Osteoblast (primary cell): ENCODE measurements at regions not wholly inside any gene's neighbourhood (a gene's known extent, or its start where the extent isn't known, plus 50 kb on each side); places are given as distances from the start of the nearest gene placed in this dataset.

Experiments used
- DNase-seq: peaks from one replicate; pipeline ENCODE4 v3.0.0; 2011; ENCODE audit warnings: low spot score, mixed read lengths; ENCODE audit not compliant: insufficient read length; ENCODE audit errors: missing footprints
- H2AFZ ChIP-seq: 2 replicates; pipeline ENCODE4 v1.6.0; 2011; ENCODE audit warnings: mild to moderate bottlenecking, low read length
- H3K27ac ChIP-seq: 2 replicates; pipeline ENCODE4 v1.5.1; 2011; ENCODE audit warnings: mild to moderate bottlenecking, low read depth, low read length, moderate library complexity
- H3K27me3 ChIP-seq: 2 replicates; pipeline ENCODE4 v1.6.0; 2012; ENCODE audit warnings: mild to moderate bottlenecking, control low read depth, inconsistent platforms, low read length, moderate library complexity; ENCODE audit not compliant: insufficient read depth
- H3K36me3 ChIP-seq: 2 replicates; pipeline ENCODE4 v1.5.1; 2011; ENCODE audit warnings: mild to moderate bottlenecking, low read length, control low read depth, moderate library complexity; ENCODE audit not compliant: insufficient read depth
- H3K4me1 ChIP-seq: 2 replicates; pipeline ENCODE4 v1.5.1; 2011; ENCODE audit warnings: mild to moderate bottlenecking, low read length, control low read depth, moderate library complexity; ENCODE audit not compliant: insufficient read depth
- H3K4me2 ChIP-seq: 2 replicates; pipeline ENCODE4 v1.6.0; 2011; ENCODE audit warnings: mild to moderate bottlenecking, low read length; ENCODE audit not compliant: insufficient read depth
- H3K4me3 ChIP-seq: fragments of 200-600 bp; sonication (generic); 3 replicates; pipeline ENCODE4 v1.5.1; 2012; ENCODE audit warnings: mild to moderate bottlenecking, low read length, inconsistent platforms; ENCODE audit not compliant: insufficient read depth
- H3K79me2 ChIP-seq: 2 replicates; pipeline ENCODE4 v1.6.0; 2012; ENCODE audit warnings: mild to moderate bottlenecking, low read length, control low read depth, inconsistent platforms; ENCODE audit not compliant: insufficient read depth
- H3K9me3 ChIP-seq: 2 replicates; pipeline ENCODE4 v1.5.1; 2011; ENCODE audit warnings: low read depth, low read length, control low read depth
- H4K20me1 ChIP-seq: 2 replicates; pipeline ENCODE4 v1.6.0; 2012; ENCODE audit warnings: mild to moderate bottlenecking, low read length, control low read depth; ENCODE audit not compliant: insufficient read depth
- TF ChIP-seq, protein P1 (sequence below): IDR thresholded peaks from 2 replicates; pipeline ENCODE4 v1.5.1; 2011; ENCODE audit warnings: mild to moderate bottlenecking, low read depth, low read length, moderate library complexity; ENCODE audit errors: extremely low read depth

DNA sequence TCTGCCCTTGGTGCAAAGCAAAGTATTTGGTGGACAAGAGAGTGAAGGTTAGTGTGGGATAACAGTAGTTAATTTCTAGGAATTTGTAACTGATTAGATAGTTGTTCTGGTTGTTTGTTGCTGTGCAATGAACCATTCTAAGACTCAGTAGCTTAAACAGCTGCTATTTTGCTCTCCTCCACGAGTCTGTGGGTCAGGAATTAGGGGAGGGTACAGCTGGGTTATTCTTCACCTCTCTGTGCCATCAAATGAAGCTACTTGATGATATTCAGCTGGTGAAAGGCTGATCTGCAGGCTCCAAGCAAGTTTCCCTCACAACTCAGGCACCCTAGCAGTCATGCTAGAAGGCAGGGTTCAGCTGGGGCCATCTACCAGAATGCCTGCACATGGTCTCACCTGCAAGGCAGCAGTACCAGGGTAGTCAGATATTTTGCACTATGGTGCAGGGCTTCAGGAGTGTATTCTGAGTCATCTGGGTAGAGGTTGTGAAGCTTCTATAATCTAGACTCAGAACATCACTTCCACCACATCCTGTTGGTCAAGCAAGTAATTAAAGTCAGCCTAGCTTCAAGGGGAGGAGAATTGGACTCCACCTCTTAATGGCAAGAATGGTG lies 159.5 kb upstream of the SLC28A3 start:
- Histone ChIP-seq H3K27ac (no peak overlapping the region), H3K4me3 (no peak overlapping the region), H3K79me2 (no peaks in the 10 kb centered on the region), H3K36me3 (no peaks in the 10 kb centered on the region), H2AFZ (no peak overlapping the region), H3K27me3 (no peaks in the 10 kb centered on the region), H3K9me3 (no peaks in the 10 kb centered on the region), H3K4me1 (no peaks in the 10 kb centered on the region), H4K20me1 (no peaks in the 10 kb centered on the region), H3K4me2 (no peak overlapping the region)
- TF ChIP-seq, protein P1, sequence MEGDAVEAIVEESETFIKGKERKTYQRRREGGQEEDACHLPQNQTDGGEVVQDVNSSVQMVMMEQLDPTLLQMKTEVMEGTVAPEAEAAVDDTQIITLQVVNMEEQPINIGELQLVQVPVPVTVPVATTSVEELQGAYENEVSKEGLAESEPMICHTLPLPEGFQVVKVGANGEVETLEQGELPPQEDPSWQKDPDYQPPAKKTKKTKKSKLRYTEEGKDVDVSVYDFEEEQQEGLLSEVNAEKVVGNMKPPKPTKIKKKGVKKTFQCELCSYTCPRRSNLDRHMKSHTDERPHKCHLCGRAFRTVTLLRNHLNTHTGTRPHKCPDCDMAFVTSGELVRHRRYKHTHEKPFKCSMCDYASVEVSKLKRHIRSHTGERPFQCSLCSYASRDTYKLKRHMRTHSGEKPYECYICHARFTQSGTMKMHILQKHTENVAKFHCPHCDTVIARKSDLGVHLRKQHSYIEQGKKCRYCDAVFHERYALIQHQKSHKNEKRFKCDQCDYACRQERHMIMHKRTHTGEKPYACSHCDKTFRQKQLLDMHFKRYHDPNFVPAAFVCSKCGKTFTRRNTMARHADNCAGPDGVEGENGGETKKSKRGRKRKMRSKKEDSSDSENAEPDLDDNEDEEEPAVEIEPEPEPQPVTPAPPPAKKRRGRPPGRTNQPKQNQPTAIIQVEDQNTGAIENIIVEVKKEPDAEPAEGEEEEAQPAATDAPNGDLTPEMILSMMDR: no peak
- DNase-seq: no peak

DNA sequence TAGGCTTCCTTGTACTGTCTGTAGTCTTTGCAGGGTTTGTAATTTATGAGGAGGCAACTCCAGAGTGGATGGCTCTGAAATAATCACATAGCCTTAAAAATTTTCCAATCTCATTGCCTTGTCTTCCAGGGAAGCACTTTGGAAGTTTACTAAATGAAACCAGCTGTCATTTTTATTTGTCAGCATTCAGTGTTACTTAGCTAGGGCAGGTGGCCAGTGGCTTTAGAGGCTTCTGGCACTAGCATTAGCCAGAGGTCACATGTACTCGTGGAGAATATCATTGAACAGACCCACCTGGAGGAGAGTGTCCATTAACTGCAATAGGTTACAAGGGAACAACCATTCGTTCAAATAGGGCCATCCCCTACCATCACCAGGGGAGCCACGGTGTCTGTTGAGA lies 160.3 kb upstream of the SLC28A3 start:
- Histone ChIP-seq H3K79me2 (no peaks in the 10 kb centered on the region), H3K9me3 (no peaks in the 10 kb centered on the region), H3K27ac (no peak overlapping the region), H4K20me1 (no peaks in the 10 kb centered on the region), H3K36me3 (no peaks in the 10 kb centered on the region), H2AFZ (no peak overlapping the region), H3K4me1 (no peaks in the 10 kb centered on the region), H3K4me2 (no peak overlapping the region), H3K27me3 (no peaks in the 10 kb centered on the region), H3K4me3 (no peak overlapping the region)
- TF ChIP-seq, protein P1: no peak
- DNase-seq: no peak

DNA sequence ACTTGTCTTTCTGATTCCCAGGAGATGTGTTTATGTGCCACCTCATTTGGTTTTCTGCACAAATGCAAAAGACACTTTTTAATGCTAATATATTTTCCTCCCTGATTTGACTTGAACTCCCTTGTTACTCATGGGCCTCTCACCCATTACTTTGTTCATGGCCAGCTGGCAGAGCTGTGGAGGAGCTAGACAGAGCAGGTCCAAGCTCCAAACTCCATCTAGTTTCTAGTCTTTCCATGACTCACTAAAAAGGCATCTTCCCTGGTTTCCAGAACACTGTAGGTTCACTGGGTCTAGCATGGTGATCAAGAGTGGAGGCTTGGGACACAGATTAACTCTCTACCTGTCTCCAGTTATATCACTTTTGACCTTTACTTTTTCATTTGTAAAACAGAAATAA lies 161.0 kb upstream of the SLC28A3 start:
- H3K27ac ChIP-seq: no peak overlapping the region
- H2AFZ ChIP-seq: no peak overlapping the region
- no peaks in the 10 kb centered on the region for H3K79me2 ChIP-seq
- H3K4me2 ChIP-seq: no peak overlapping the region
- H3K4me1 ChIP-seq: no peaks in the 10 kb centered on the region
- no peaks in the 10 kb centered on the region for H4K20me1 ChIP-seq
- TF ChIP-seq, protein P1: no peak
- no peaks in the 10 kb centered on the region for H3K27me3 ChIP-seq
- H3K4me3 ChIP-seq: no peak overlapping the region
- no peaks in the 10 kb centered on the region for H3K9me3 ChIP-seq
- no peak for DNase-seq
- H3K36me3 ChIP-seq: no peaks in the 10 kb centered on the region

DNA sequence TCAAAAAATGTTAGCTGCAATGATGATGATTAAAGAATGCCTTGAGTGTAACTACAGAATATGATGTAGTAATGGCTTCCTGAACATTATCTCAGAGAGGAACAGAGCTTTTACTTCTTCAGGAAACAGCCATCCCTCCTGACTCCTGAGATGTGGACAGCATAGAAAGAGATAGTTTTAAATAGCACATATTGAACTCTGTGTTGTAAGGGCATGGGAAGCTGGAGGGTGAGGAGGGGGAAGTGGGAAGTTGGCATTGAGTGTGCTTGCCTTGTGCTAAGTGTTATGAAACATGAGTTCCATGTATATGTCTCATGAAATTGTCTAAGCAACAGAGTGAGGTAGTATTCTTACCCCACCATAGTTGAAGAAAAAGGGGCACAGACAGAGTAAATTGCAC lies 161.5 kb upstream of the SLC28A3 start:
- H3K79me2 ChIP-seq: no peaks in the 10 kb centered on the region
- no peaks in the 10 kb centered on the region for H3K27me3 ChIP-seq
- H3K4me2 ChIP-seq: no peak overlapping the region
- H3K4me3 ChIP-seq: no peak overlapping the region
- no peak overlapping the region for H3K27ac ChIP-seq
- no peaks in the 10 kb centered on the region for H3K9me3 ChIP-seq
- TF ChIP-seq, protein P1: no peak
- no peaks in the 10 kb centered on the region for H3K36me3 ChIP-seq
- no peak overlapping the region for H2AFZ ChIP-seq
- no peaks in the 10 kb centered on the region for H4K20me1 ChIP-seq
- no peak for DNase-seq
- H3K4me1 ChIP-seq: no peaks in the 10 kb centered on the region
